B cell (primary cell): ENCODE measurements at regions not wholly inside any gene's neighbourhood (a gene's known extent, or its start where the extent isn't known, plus 50 kb on each side); places are given as distances from the start of the nearest gene placed in this dataset.

Experiments used
- EZH2 ChIP-seq: IDR thresholded peaks from 2 replicates; pipeline ENCODE4 v1.6.1; 2012; ENCODE audit warnings: borderline replicate concordance, low read depth, mild to moderate bottlenecking, moderate library complexity, low read length; ENCODE audit not compliant: insufficient read depth, poor library complexity, severe bottlenecking
- TF ChIP-seq, protein P1 (sequence below): fragments of 200-600 bp; IDR thresholded peaks from one replicate; pipeline ENCODE4 v1.8.0; 2022; ENCODE audit warnings: antibody characterized with exemption, mild to moderate bottlenecking

DNA sequence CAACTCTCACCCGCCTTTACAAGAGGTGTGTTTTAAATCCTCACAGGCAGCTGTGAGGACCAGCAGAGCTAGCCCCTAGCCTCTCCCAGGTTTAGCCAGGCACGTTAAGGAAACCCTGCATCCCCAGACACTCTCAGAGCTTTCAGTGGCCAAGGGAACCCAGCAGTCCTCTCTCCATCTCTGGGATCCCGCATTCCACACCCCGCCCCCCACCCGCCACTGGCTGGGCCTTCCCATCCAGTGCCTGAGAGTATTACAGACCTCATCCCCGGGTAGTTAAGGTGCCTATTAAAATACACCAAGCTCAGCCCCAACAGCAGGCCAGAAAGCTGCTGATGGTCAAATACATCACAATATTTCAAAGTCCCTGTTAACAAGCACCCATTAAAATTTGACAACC lies 256.2 kb downstream of the BCOR start:
- TF ChIP-seq, protein P1, sequence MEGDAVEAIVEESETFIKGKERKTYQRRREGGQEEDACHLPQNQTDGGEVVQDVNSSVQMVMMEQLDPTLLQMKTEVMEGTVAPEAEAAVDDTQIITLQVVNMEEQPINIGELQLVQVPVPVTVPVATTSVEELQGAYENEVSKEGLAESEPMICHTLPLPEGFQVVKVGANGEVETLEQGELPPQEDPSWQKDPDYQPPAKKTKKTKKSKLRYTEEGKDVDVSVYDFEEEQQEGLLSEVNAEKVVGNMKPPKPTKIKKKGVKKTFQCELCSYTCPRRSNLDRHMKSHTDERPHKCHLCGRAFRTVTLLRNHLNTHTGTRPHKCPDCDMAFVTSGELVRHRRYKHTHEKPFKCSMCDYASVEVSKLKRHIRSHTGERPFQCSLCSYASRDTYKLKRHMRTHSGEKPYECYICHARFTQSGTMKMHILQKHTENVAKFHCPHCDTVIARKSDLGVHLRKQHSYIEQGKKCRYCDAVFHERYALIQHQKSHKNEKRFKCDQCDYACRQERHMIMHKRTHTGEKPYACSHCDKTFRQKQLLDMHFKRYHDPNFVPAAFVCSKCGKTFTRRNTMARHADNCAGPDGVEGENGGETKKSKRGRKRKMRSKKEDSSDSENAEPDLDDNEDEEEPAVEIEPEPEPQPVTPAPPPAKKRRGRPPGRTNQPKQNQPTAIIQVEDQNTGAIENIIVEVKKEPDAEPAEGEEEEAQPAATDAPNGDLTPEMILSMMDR: no peak
- no peak for TF ChIP-seq EZH2
